Osteoblast (primary cell): ENCODE measurements at regions not wholly inside any gene's neighbourhood (a gene's known extent, or its start where the extent isn't known, plus 50 kb on each side); places are given as distances from the start of the nearest gene placed in this dataset.

Experiments used
- DNase-seq: peaks from one replicate; pipeline ENCODE4 v3.0.0; 2011; ENCODE audit warnings: low spot score, mixed read lengths; ENCODE audit not compliant: insufficient read length; ENCODE audit errors: missing footprints
- H2AFZ ChIP-seq: 2 replicates; pipeline ENCODE4 v1.6.0; 2011; ENCODE audit warnings: mild to moderate bottlenecking, low read length
- H3K27ac ChIP-seq: 2 replicates; pipeline ENCODE4 v1.5.1; 2011; ENCODE audit warnings: mild to moderate bottlenecking, low read depth, low read length, moderate library complexity
- H3K27me3 ChIP-seq: 2 replicates; pipeline ENCODE4 v1.6.0; 2012; ENCODE audit warnings: mild to moderate bottlenecking, control low read depth, inconsistent platforms, low read length, moderate library complexity; ENCODE audit not compliant: insufficient read depth
- H3K36me3 ChIP-seq: 2 replicates; pipeline ENCODE4 v1.5.1; 2011; ENCODE audit warnings: mild to moderate bottlenecking, low read length, control low read depth, moderate library complexity; ENCODE audit not compliant: insufficient read depth
- H3K4me1 ChIP-seq: 2 replicates; pipeline ENCODE4 v1.5.1; 2011; ENCODE audit warnings: mild to moderate bottlenecking, low read length, control low read depth, moderate library complexity; ENCODE audit not compliant: insufficient read depth
- H3K4me2 ChIP-seq: 2 replicates; pipeline ENCODE4 v1.6.0; 2011; ENCODE audit warnings: mild to moderate bottlenecking, low read length; ENCODE audit not compliant: insufficient read depth
- H3K4me3 ChIP-seq: fragments of 200-600 bp; sonication (generic); 3 replicates; pipeline ENCODE4 v1.5.1; 2012; ENCODE audit warnings: mild to moderate bottlenecking, low read length, inconsistent platforms; ENCODE audit not compliant: insufficient read depth
- H3K79me2 ChIP-seq: 2 replicates; pipeline ENCODE4 v1.6.0; 2012; ENCODE audit warnings: mild to moderate bottlenecking, low read length, control low read depth, inconsistent platforms; ENCODE audit not compliant: insufficient read depth
- H3K9me3 ChIP-seq: 2 replicates; pipeline ENCODE4 v1.5.1; 2011; ENCODE audit warnings: low read depth, low read length, control low read depth
- H4K20me1 ChIP-seq: 2 replicates; pipeline ENCODE4 v1.6.0; 2012; ENCODE audit warnings: mild to moderate bottlenecking, low read length, control low read depth; ENCODE audit not compliant: insufficient read depth
- CTCF ChIP-seq: IDR thresholded peaks from 2 replicates; pipeline ENCODE4 v1.5.1; 2011; ENCODE audit warnings: mild to moderate bottlenecking, low read depth, low read length, moderate library complexity; ENCODE audit errors: extremely low read depth

- Histone ChIP-seq H4K20me1 (no peaks in the 10 kb centered on the region), H3K4me3 (no peak overlapping the region), H3K36me3 (no peaks in the 10 kb centered on the region), H3K79me2 (no peaks in the 10 kb centered on the region), H3K27me3 (no peaks in the 10 kb centered on the region), H3K4me1 (peaks cover 14% of the 10 kb centered on the region), H2AFZ (no peak overlapping the region), H3K27ac (no peak overlapping the region), H3K9me3 (no peaks in the 10 kb centered on the region), H3K4me2 (no peak overlapping the region)
- TF ChIP-seq CTCF, result no peak
- DNase-seq, result no peak
Observed at GRCh38 chr16:65287307-65287706, 165.4 kb upstream of the CDH11 start.

GRCh38 chr16:65285128-65286048 lies 163.5 kb upstream of the CDH11 start:
- TF ChIP-seq CTCF, result no peak
- Histone ChIP-seq H4K20me1 (no peaks in the 10 kb centered on the region), H3K4me1 (peaks cover 14% of the 10 kb centered on the region), H3K4me3 (peak overlapping the region; percentile 45), H3K36me3 (no peaks in the 10 kb centered on the region), H3K4me2 (peak overlapping the region; percentile 77), H3K79me2 (no peaks in the 10 kb centered on the region), H3K9me3 (no peaks in the 10 kb centered on the region), H3K27ac (peak overlapping the region; percentile 19), H2AFZ (peak overlapping the region; percentile 69), H3K27me3 (no peaks in the 10 kb centered on the region)
- DNase-seq, result peak; percentile 72

- Histone ChIP-seq H3K9me3 (no peaks in the 10 kb centered on the region), H3K36me3 (no peaks in the 10 kb centered on the region), H4K20me1 (no peaks in the 10 kb centered on the region), H3K4me1 (peaks cover 14% of the 10 kb centered on the region), H2AFZ (peak overlapping the region; percentile 32), H3K27me3 (no peaks in the 10 kb centered on the region), H3K79me2 (no peaks in the 10 kb centered on the region), H3K4me3 (no peak overlapping the region), H3K27ac (no peak overlapping the region), H3K4me2 (no peak overlapping the region)
- no peak for TF ChIP-seq CTCF
- peak; percentile 30 for DNase-seq
Observed at GRCh38 chr16:65284626-65285025, 162.8 kb upstream of the CDH11 start.

- peaks cover 14% of the 10 kb centered on the region for H3K4me1 ChIP-seq
- peak overlapping the region; percentile 23 for H2AFZ ChIP-seq
- DNase-seq, result no peak
Observed at GRCh38 chr16:65283181-65283651, 161.4 kb upstream of the CDH11 start.

More at GRCh38 chr16:65283181-65283651, 161.4 kb upstream of the CDH11 start:
- Histone ChIP-seq H3K4me3 (no peak overlapping the region), H3K36me3 (no peaks in the 10 kb centered on the region), H4K20me1 (no peaks in the 10 kb centered on the region), H3K27me3 (no peaks in the 10 kb centered on the region), H3K4me2 (no peak overlapping the region), H3K79me2 (no peaks in the 10 kb centered on the region), H3K27ac (no peak overlapping the region), H3K9me3 (no peaks in the 10 kb centered on the region)
- no peak for TF ChIP-seq CTCF
